HG03354 (cell line): ENCODE measurements at regions not wholly inside any gene's neighbourhood (a gene's known extent, or its start where the extent isn't known, plus 50 kb on each side); places are given as distances from the start of the nearest gene placed in this dataset.

ENCODE experiments used
- ATAC-seq: cut with Tn5 transposase; IDR thresholded peaks from one replicate; pipeline ENCODE4 v1.9.1; 2021; ENCODE audit warnings: mild to moderate bottlenecking; ENCODE audit not compliant: unreplicated experiment, poor library complexity, severe bottlenecking

- ATAC-seq, result no peak
These were observed 638.1 kb downstream of the DSC3 start for GRCh38 chr18:30404422-30404821.

GRCh38 chr18:30403278-30403677, 639.3 kb downstream of the DSC3 start:
- ATAC-seq, result no peak

GRCh38 chr18:30387401-30387800, 655.1 kb downstream of the DSC3 start:
- no peak for ATAC-seq

- ATAC-seq, result no peak
These were observed 655.9 kb downstream of the DSC3 start for GRCh38 chr18:30386624-30387023.

- ATAC-seq, result no peak
These were observed 656.9 kb downstream of the DSC3 start for GRCh38 chr18:30385684-30386083.

GRCh38 chr18:30381826-30382225, 660.7 kb downstream of the DSC3 start:
- ATAC-seq, result no peak

GRCh38 chr18:30378097-30378496, 664.4 kb downstream of the DSC3 start:
- no peak for ATAC-seq

GRCh38 chr18:30376515-30376914, 666.0 kb downstream of the DSC3 start:
- no peak for ATAC-seq

GRCh38 chr18:30361864-30362540, 680.5 kb downstream of the DSC3 start:
- ATAC-seq, result no peak

- ATAC-seq, result no peak
These were observed 683.0 kb downstream of the DSC3 start for GRCh38 chr18:30359521-30359920.

- no peak for ATAC-seq
These were observed 684.0 kb downstream of the DSC3 start for GRCh38 chr18:30358555-30358954.

GRCh38 chr18:30352551-30353168, 689.9 kb downstream of the DSC3 start:
- no peak for ATAC-seq

GRCh38 chr18:30350263-30350662, 692.3 kb downstream of the DSC3 start:
- no peak for ATAC-seq

GRCh38 chr18:30343090-30343489, 699.5 kb downstream of the DSC3 start:
- ATAC-seq, result no peak

GRCh38 chr18:30342675-30343074, 699.9 kb downstream of the DSC3 start:
- ATAC-seq, result no peak

GRCh38 chr18:30334781-30335180, 707.8 kb downstream of the DSC3 start:
- ATAC-seq, result no peak

GRCh38 chr18:30333310-30333709, 709.2 kb downstream of the DSC3 start:
- ATAC-seq, result no peak

- ATAC-seq, result no peak
These were observed 713.7 kb downstream of the DSC3 start for GRCh38 chr18:30328839-30329238.

GRCh38 chr18:30302181-30302580, 740.4 kb downstream of the DSC3 start:
- no peak for ATAC-seq

- no peak for ATAC-seq
These were observed 743.8 kb downstream of the DSC3 start for GRCh38 chr18:30298769-30299168.

- no peak for ATAC-seq
These were observed 753.7 kb downstream of the DSC3 start for GRCh38 chr18:30288662-30289414.
